OCI-LY7 (cell line): ENCODE measurements at regions not wholly inside any gene's neighbourhood (a gene's known extent, or its start where the extent isn't known, plus 50 kb on each side); places are given as distances from the start of the nearest gene placed in this dataset.

ENCODE experiments used
- BruUV-seq: library from RNA; stranded (reverse); fragments of 400-500 nt; replicated peaks from 2 replicates; lab custom pipeline; 2021; lab: Mats Ljungman, UMichigan
- CTCF ChIA-PET: fragments of 300-600 bp; sonication (Branson Sonifier 250); formaldehyde crosslinking; loops from one replicate; lab custom pipeline; 2022; ENCODE audit warnings: antibody characterized with exemption; ENCODE audit not compliant: unreplicated experiment; lab: Charles Lee
- POLR2A ChIA-PET: fragments of 300-600 bp; sonication (Branson Sonifier 250); formaldehyde crosslinking; loops from one replicate; lab custom pipeline; 2022; ENCODE audit warnings: antibody characterized with exemption; lab: Charles Lee
- DNase-seq: peaks from one replicate; pipeline ENCODE4 v3.0.0-alpha.2; 2015; ENCODE audit warnings: low spot score
- H2AFZ ChIP-seq: fragments of 200-600 bp; sonication (generic), shearing (Covaris generic); 2 replicates; pipeline ENCODE4 v1.6.1; 2014; ENCODE audit warnings: mild to moderate bottlenecking, antibody characterized with exemption, low read length, moderate library complexity
- H3K27ac ChIP-seq: fragments of 200-600 bp; sonication (generic); 2 replicates; pipeline ENCODE4 v1.5.1; 2014; ENCODE audit warnings: mixed run types, low read depth, mild to moderate bottlenecking, moderate library complexity, low read length, inconsistent platforms; ENCODE audit not compliant: poor library complexity, severe bottlenecking
- H3K36me3 ChIP-seq: fragments of 200-600 bp; sonication (generic); 2 replicates; pipeline ENCODE4 v1.6.1; 2014; ENCODE audit warnings: mild to moderate bottlenecking, antibody characterized with exemption, low read length, moderate library complexity, mixed read lengths; ENCODE audit not compliant: insufficient read depth
- H3K4me1 ChIP-seq: fragments of 200-600 bp; sonication (generic); 2 replicates; pipeline ENCODE4 v1.5.1; 2014; ENCODE audit warnings: mild to moderate bottlenecking, low read length; ENCODE audit not compliant: insufficient read depth, poor library complexity, severe bottlenecking
- H3K4me2 ChIP-seq: fragments of 200-600 bp; sonication (generic); 2 replicates; pipeline ENCODE4 v1.6.1; 2014; ENCODE audit warnings: mild to moderate bottlenecking, low read length
- H3K4me3 ChIP-seq: fragments of 200-600 bp; sonication (generic); 2 replicates; pipeline ENCODE4 v1.5.1; 2014; ENCODE audit warnings: mild to moderate bottlenecking, low read depth, low read length; ENCODE audit not compliant: poor library complexity, severe bottlenecking
- H3K79me2 ChIP-seq: fragments of 200-600 bp; sonication (generic); 2 replicates; pipeline ENCODE4 v1.6.1; 2016; ENCODE audit warnings: low read depth, mild to moderate bottlenecking, low read length, moderate library complexity, mixed read lengths; ENCODE audit not compliant: insufficient read depth
- H3K9me2 ChIP-seq: fragments of 200-600 bp; sonication (generic); 2 replicates; pipeline ENCODE4 v1.6.1; 2016; ENCODE audit warnings: mild to moderate bottlenecking, low read length, mixed read lengths; ENCODE audit not compliant: insufficient read depth
- H3K9me3 ChIP-seq: fragments of 200-600 bp; sonication (generic); 2 replicates; pipeline ENCODE4 v1.6.1; 2014; ENCODE audit warnings: mild to moderate bottlenecking, mixed run types, low read length, mixed read lengths
- H4K20me1 ChIP-seq: fragments of 200-600 bp; sonication (generic); 2 replicates; pipeline ENCODE4 v1.6.1; 2014; ENCODE audit warnings: mild to moderate bottlenecking, antibody characterized with exemption, low read length, moderate library complexity, mixed read lengths; ENCODE audit not compliant: insufficient read depth
- EZH2phosphoT487 ChIP-seq: fragments of 200-600 bp; sonication (generic); IDR thresholded peaks from 2 replicates; pipeline ENCODE4 v1.6.1; 2018; ENCODE audit warnings: low read depth, borderline replicate concordance, mild to moderate bottlenecking, mixed run types, antibody characterized with exemption, low read length, moderate library complexity, mixed read lengths
- intact Hi-C: fragments of 100-400 bp; cut with micrococcal nuclease; formaldehyde crosslinking; loops from one replicate; pipeline ENCODE4 v1.10.0; 2022; ENCODE audit not compliant: unreplicated experiment
- TF ChIP-seq, protein P1 (sequence below): fragments of 200-600 bp; sonication (generic); conservative IDR thresholded peaks from 2 replicates; pipeline ENCODE4 v1.5.1; 2014; ENCODE audit warnings: mild to moderate bottlenecking, antibody characterized with exemption, low read length, moderate library complexity, mixed read lengths

DNA sequence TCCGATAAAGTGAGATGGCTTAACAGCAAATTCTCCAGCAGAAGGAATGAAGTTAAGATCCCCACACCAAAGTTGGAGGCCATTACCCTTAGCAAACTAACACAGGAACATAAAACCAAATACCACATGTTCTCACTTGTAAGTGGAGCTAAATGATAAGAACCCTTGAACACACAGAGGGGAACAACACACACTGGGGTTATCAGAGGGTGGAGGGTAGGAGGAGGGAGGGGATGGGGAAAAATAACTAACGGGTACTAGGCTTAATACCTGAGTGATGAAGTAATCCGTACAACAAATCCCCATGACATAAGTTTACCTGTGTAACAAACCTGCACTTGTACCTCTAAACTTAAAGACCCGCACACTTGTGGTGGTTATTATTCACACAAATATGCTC, 240.4 kb upstream of the NAV3 start:
- Histone ChIP-seq H3K9me2 (no peaks in the 10 kb centered on the region), H4K20me1 (no peaks in the 10 kb centered on the region), H3K79me2 (no peaks in the 10 kb centered on the region), H3K36me3 (no peaks in the 10 kb centered on the region), H3K4me3 (no peak overlapping the region), H2AFZ (no peak overlapping the region), H3K9me3 (no peaks in the 10 kb centered on the region), H3K4me1 (no peaks in the 10 kb centered on the region), H3K27ac (no peak overlapping the region), H3K4me2 (no peak overlapping the region)
- intact Hi-C loops: no loop called here
- TF ChIP-seq, protein P1, sequence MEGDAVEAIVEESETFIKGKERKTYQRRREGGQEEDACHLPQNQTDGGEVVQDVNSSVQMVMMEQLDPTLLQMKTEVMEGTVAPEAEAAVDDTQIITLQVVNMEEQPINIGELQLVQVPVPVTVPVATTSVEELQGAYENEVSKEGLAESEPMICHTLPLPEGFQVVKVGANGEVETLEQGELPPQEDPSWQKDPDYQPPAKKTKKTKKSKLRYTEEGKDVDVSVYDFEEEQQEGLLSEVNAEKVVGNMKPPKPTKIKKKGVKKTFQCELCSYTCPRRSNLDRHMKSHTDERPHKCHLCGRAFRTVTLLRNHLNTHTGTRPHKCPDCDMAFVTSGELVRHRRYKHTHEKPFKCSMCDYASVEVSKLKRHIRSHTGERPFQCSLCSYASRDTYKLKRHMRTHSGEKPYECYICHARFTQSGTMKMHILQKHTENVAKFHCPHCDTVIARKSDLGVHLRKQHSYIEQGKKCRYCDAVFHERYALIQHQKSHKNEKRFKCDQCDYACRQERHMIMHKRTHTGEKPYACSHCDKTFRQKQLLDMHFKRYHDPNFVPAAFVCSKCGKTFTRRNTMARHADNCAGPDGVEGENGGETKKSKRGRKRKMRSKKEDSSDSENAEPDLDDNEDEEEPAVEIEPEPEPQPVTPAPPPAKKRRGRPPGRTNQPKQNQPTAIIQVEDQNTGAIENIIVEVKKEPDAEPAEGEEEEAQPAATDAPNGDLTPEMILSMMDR: no peak
- no peak for TF ChIP-seq EZH2phosphoT487
- BruUV-seq: no TSS peak
- POLR2A ChIA-PET: interaction anchor here (0.7 kb wide), 1 partner anchor 491 kb away, joined by 3 read pairs; no protein-coding TSS in a partner anchor
- no peak for DNase-seq
- CTCF ChIA-PET: no interaction called here

DNA sequence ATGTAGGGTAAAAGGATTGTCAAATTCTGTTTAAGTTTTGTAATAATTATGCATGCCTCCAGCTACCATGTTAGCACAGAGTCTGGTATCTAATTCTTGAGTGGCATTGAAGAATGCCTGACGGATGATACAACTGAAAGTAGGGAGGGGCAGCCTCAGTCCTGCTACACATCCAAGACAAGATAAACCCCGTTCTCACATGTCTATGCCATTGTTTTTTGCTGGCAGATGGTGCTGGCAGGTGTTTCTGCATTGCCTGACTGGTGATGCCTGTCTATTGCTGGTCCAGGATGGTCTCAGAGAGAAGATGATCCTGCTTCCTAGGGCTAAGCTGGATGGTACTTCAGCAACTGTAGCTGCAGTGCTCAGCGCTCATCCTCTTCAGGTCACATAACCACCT, 245.8 kb upstream of the NAV3 start:
- intact Hi-C loops: no loop called here
- Histone ChIP-seq H3K9me2 (no peaks in the 10 kb centered on the region), H3K4me3 (no peak overlapping the region), H2AFZ (no peak overlapping the region), H3K4me1 (no peaks in the 10 kb centered on the region), H3K36me3 (no peaks in the 10 kb centered on the region), H3K9me3 (no peaks in the 10 kb centered on the region), H3K79me2 (no peaks in the 10 kb centered on the region), H4K20me1 (no peaks in the 10 kb centered on the region), H3K4me2 (no peak overlapping the region), H3K27ac (no peak overlapping the region)
- ChIA-PET CTCF (no interaction called here), POLR2A (no interaction called here)
- TF ChIP-seq, protein P1: no peak
- TF ChIP-seq EZH2phosphoT487: no peak
- DNase-seq: no peak
- no TSS peak for BruUV-seq

DNA sequence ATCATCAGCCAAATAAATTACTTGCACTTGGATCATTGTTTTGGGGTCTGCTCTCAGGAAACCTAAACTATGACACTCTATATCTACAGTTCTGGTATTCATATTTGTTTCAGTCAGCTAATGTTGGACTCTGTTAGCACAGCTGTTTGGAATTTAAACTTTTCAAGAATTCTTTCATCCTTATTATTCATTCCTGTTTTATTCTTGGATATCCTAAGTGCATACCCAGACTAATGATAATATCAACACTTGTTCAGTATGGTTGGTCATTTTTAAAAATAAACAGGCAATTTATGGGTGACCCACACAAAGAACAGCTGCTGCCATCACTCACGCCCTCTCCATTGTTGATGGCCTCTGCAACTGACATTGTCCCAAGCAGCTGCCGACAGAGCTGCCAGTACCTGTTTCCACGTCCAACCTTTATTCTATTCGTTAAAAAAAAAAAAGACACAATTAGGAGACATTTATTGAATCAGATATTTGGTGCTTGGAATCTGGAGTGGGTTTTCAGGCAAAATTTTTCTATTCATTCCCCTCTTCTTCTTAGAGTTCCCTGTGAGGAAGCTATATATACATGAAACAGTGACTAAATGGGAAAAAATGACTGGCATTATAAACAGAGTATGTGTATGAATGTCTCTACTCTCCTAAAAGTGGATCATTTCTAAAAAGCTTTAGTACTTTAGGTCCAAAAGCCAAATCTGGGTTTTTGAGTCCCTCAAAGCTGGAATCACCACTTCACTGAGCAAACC, 252.1 kb upstream of the NAV3 start:
- Histone ChIP-seq H3K9me3 (no peaks in the 10 kb centered on the region), H3K27ac (no peak overlapping the region), H3K4me1 (no peaks in the 10 kb centered on the region), H3K36me3 (no peaks in the 10 kb centered on the region), H2AFZ (no peak overlapping the region), H3K9me2 (no peaks in the 10 kb centered on the region), H4K20me1 (no peaks in the 10 kb centered on the region), H3K4me2 (no peak overlapping the region), H3K79me2 (no peaks in the 10 kb centered on the region), H3K4me3 (no peak overlapping the region)
- no peak for TF ChIP-seq EZH2phosphoT487
- TF ChIP-seq, protein P1: no peak
- no peak for DNase-seq
- ChIA-PET POLR2A (no interaction called here), CTCF (no interaction called here)
- no TSS peak for BruUV-seq
- intact Hi-C loops: no loop called here
